ENCODE measurements at regions not wholly inside any gene's neighbourhood (a gene's known extent, or its start where the extent isn't known, plus 50 kb on each side); places are given as distances from the start of the nearest gene placed in this dataset.

DNA sequence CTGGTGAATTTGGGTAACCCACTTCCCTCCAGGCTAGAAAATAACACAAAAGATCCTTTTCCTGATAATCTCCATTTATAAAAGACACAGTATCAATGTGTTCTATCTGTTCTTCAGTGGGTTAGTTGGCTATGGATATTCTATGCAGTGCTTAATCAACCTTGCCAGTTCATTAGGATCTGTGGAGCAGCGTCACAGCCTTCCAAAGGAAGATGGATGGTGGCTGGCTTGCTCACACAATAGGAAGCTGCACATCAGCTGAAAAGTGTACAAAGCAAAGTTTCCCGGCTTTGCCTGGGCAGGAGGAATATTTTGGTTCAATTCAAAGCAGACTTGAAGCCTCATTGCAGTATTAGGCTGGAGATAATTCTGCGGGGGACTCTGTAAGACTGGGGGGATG is 70.3 kb upstream of the CA10 start:
- H3K27ac ChIP-seq = no peak overlapping the region
- DNase-seq = no peak
- H3K27me3 ChIP-seq = no peaks in the 10 kb centered on the region
- H3K4me1 ChIP-seq = no peaks in the 10 kb centered on the region
- no peaks in the 10 kb centered on the region for H3K9me3 ChIP-seq
- H3K4me3 ChIP-seq = no peak overlapping the region
- H3K36me3 ChIP-seq = no peaks in the 10 kb centered on the region
- TF ChIP-seq, protein P1, sequence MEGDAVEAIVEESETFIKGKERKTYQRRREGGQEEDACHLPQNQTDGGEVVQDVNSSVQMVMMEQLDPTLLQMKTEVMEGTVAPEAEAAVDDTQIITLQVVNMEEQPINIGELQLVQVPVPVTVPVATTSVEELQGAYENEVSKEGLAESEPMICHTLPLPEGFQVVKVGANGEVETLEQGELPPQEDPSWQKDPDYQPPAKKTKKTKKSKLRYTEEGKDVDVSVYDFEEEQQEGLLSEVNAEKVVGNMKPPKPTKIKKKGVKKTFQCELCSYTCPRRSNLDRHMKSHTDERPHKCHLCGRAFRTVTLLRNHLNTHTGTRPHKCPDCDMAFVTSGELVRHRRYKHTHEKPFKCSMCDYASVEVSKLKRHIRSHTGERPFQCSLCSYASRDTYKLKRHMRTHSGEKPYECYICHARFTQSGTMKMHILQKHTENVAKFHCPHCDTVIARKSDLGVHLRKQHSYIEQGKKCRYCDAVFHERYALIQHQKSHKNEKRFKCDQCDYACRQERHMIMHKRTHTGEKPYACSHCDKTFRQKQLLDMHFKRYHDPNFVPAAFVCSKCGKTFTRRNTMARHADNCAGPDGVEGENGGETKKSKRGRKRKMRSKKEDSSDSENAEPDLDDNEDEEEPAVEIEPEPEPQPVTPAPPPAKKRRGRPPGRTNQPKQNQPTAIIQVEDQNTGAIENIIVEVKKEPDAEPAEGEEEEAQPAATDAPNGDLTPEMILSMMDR (IDR thresholded peaks at IDR 0.05) = no peak
- TF ChIP-seq POLR2A (IDR thresholded peaks at IDR 0.05) = no peak
- intact Hi-C loops (cut with DNase I) = no loop called here
- 47 to 63% methylated on average over 3 of the region's 3 CpGs for WGBS, 2 donors

DNA sequence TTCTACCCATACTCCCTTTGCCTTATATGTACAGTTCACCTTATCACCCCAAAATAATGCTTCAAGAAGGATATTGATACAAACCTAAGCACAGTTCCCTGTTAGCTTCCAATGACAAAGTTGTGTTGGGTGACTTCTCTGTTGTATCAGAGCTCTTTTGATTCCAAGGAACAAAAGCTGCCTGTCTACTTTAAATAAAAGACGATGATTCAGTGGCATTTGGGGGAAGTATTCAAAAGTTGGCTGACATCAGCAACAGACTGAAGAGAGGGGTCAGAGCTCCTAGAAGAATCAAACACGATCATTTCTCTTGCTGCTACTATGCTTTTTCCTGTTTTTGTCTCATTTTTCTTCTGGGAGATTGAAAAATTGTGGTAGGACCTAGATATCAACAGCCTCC is 69.4 kb upstream of the CA10 start:
- Histone ChIP-seq H3K36me3 (no peaks in the 10 kb centered on the region), H3K4me1 (no peaks in the 10 kb centered on the region), H3K4me3 (no peak overlapping the region), H3K27ac (no peak overlapping the region), H3K27me3 (no peaks in the 10 kb centered on the region), H3K9me3 (no peaks in the 10 kb centered on the region)
- TF ChIP-seq, protein P1 (IDR thresholded peaks at IDR 0.05) = no peak
- intact Hi-C loops (cut with DNase I) = no loop called here
- no peak for DNase-seq
- WGBS, 2 donors = 41 to 44% methylated on average over 2 of the region's 2 CpGs

DNA sequence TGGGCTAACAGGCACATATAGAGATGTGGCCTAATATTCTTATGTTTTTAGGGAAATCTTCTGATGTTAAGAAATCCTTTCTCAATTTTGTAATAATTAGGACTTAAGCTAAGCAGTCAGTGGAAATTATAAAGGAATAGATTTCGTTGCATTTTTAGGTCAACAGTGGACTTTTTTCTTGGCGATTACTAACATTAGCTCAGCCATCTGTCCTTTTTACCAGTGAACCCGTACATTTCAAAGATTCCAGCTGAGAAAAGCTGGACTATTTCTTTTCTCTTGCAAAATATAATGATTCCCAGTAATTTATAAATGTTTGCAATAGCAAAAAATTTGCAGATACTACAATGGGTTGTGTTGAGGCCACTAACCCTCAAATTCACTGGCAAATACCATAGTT is 54.9 kb upstream of the CA10 start:
- Histone ChIP-seq H3K4me1 (no peaks in the 10 kb centered on the region), H3K9me3 (no peaks in the 10 kb centered on the region), H3K36me3 (no peaks in the 10 kb centered on the region), H3K27ac (no peak overlapping the region), H3K4me3 (no peak overlapping the region), H3K27me3 (no peaks in the 10 kb centered on the region)
- no peak for TF ChIP-seq POLR2A (IDR thresholded peaks at IDR 0.05)
- TF ChIP-seq, protein P1 (IDR thresholded peaks at IDR 0.05) = no peak
- no peak for DNase-seq
- intact Hi-C loops (cut with DNase I) = no loop called here
- WGBS, 2 donors = 44 to 62% methylated on average over 3 of the region's 3 CpGs

DNA sequence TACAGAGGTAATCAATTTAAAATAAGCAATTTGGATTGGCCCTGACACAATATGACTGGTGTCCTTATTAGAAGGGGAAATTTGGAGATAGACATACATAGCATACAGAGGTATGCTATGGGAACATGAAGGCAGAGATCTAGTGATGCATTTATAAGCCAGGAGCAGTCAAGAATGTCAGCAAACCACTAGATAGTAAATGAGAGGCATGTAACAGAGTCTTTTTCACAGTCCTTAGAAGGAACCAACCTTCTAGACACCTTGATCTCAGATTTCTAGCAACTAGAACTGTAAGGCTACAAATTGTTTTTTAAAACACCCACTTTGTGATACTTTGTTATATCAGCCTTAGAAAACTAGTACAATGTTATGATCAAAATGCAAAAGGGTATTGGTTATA is 54.3 kb upstream of the CA10 start:
- H3K4me1 ChIP-seq = no peaks in the 10 kb centered on the region
- intact Hi-C loops (cut with DNase I) = no loop called here

DNA sequence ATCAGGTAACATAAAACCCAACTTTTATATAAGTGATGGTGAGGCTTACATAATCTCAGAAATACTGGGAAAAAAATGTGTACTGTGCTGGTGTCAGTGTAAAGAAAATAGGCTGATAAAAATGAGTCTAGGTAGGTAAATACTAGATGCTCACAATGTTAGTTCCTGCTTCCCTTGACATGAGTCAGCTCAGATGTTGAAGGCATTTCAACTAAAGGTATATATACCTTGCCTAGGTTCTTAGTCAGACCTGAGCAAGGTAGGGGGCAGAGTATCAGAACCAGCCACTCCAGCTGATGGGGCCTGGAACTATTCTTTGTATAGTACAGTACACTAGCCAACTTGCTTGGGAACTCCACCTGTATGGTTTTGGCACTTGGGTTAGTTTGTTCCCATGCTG is 51.0 kb upstream of the CA10 start:
- TF ChIP-seq, protein P1 (IDR thresholded peaks at IDR 0.05) = no peak
- TF ChIP-seq POLR2A (IDR thresholded peaks at IDR 0.05) = no peak
- Histone ChIP-seq H3K9me3 (no peaks in the 10 kb centered on the region), H3K27me3 (no peaks in the 10 kb centered on the region), H3K4me1 (no peaks in the 10 kb centered on the region), H3K4me3 (no peak overlapping the region), H3K27ac (no peak overlapping the region), H3K36me3 (no peaks in the 10 kb centered on the region)
- no peak for DNase-seq
- intact Hi-C loops (cut with DNase I) = loop anchor here (5.0 kb wide), 1 partner anchor 42 kb away; no protein-coding TSS in a partner anchor

More for the DNA sequence above, 54.3 kb upstream of the CA10 start:
- TF ChIP-seq, protein P1 (IDR thresholded peaks at IDR 0.05) = no peak
- TF ChIP-seq POLR2A (IDR thresholded peaks at IDR 0.05) = no peak
- no peak overlapping the region for H3K27ac ChIP-seq
- no peaks in the 10 kb centered on the region for H3K36me3 ChIP-seq
- no peak overlapping the region for H3K4me3 ChIP-seq
- no peak for DNase-seq
- H3K27me3 ChIP-seq = no peaks in the 10 kb centered on the region
- no peaks in the 10 kb centered on the region for H3K9me3 ChIP-seq

Data from esophagus squamous epithelium (tissue), 5 donors.